ENCODE measurements at regions not wholly inside any gene's neighbourhood (a gene's known extent, or its start where the extent isn't known, plus 50 kb on each side); places are given as distances from the start of the nearest gene placed in this dataset.
"Not testable (repeated sequence)": the region's sequence is repeated elsewhere in the genome, so short reads cannot be mapped to it uniquely, and the experiment has no call there.

DNA sequence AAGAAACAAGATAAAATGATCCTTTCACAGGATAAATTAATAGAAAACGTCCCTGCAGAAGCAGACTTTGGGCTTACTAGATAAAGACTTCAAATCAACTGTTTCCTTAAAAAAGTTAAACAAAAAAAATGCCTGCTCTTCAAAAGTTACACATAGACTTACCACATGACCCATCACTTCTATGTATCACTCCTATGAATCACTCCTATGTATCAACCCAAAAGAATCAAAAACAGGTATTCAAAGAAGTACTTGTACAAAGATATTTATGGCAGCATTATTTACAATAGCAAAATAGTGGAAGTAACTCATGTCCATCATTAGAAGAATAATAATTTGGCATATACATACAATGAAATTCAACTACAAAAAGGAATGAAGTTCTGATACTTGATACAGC is 56.3 kb upstream of the PRDM9 start:
- no peak for DNase-seq (ENCODE audit: low read depth, low spot score)

- DNase-seq (ENCODE audit: low read depth, low spot score): no peak
Observed at GRCh38 chr5:23450187-23450586, 57.2 kb upstream of the PRDM9 start.

- no peak for DNase-seq (ENCODE audit: low read depth, low spot score)
Observed at GRCh38 chr5:23448627-23449026, 58.8 kb upstream of the PRDM9 start.

DNA sequence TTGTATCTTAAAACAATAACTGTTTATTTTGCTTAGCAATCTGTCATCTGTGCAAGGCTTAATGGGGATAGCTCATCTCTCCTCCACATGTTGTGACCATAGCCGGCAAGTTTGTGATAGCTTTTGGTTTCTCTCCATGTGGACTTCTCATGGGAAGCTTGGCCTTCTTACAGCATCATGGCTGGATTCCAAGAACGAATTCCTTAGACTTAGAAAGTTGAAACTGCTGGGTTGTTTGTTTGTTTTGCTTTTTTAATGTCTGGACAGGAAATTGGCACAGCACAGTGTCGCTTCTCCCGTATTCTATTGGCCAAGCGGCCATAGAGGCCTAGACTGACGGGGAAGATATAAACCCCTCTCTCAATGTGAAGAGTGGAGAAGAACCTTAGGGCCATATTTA is 61.0 kb upstream of the PRDM9 start:
- DNase-seq (ENCODE audit: low read depth, low spot score): no peak

- DNase-seq (ENCODE audit: low read depth, low spot score): no peak
Observed at GRCh38 chr5:23445573-23445972, 61.8 kb upstream of the PRDM9 start.

DNA sequence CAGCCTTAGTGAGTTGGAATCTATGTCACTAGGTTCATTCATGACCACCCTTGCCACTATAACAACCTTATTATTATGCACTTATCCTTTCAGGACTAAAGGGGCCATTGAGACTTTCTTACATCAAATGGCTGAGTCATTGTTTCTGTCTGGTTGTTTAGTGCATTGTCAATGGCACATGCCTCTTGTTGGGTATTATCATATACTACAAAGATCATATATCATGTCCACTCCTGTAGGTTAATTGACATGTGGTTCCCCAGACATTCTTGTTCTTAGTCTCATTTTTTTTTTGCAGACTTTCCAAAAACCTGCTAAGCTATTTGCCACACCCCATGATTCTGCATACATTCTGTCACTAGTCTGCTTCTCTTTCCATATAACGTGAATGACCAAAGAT is 66.7 kb upstream of the PRDM9 start:
- no peak for DNase-seq (ENCODE audit: low read depth, low spot score)

DNA sequence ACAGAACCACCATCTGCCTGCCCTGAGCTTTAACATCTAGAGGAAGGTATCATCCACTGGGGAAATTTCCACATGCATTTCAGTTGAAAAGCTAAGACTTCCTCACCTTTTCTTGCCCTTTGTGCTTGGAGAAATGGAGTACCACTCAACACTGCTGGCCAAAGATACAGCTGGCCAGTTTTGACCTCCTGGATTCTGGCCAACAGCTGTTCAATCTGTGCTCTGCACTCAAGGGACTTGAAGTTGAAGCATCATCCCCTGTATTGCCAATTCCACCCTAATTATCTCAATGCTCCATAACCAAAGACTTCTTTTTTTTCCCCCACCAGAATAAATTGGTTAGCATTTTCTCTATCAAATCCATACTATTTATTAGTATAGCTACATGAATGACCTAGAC is 70.4 kb upstream of the PRDM9 start:
- DNase-seq (ENCODE audit: low read depth, low spot score): no peak

DNA sequence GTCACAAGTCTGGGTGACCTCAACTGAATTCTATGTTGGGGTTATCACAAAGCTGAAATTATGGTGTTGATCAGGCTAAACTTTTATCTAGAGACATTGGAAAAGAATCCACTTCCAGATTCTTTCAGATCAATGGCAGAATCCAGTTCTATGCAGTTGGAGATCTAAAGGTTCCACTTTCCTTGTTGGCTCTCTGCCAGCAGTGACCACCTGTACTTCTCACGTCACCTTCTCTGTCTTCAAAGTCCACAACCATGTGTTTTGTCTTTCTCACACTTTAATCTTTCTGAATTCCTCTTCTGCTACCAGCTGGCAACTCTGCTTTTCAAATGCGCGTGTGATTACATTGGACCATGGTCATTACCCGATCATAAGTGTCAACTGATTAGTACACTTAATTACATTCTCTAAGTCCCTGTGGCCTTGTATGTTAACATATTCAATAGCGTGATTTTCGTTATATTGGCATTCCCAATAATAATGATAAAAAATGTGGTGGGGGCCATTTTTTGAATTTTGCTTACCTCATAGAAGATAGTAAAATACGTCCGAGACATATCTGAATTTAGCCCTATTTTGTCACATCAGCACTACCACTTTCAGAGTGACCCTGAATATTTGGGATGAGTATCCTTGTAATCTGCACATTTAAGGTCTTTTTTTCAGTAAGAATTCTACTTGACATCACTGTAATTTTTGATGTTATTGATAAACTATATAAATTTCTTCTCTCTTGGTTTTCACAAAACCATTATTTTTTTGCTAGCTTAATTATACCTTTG is 73.7 kb upstream of the PRDM9 start:
- no peak for DNase-seq (ENCODE audit: low read depth, low spot score)

- DNase-seq (ENCODE audit: low read depth, low spot score): no peak
Observed at GRCh38 chr5:23428705-23429104, 78.7 kb upstream of the PRDM9 start.

GRCh38 chr5:23420214-23420613 is 87.2 kb upstream of the PRDM9 start:
- DNase-seq (ENCODE audit: low read depth, low spot score): not testable (repeated sequence)

DNA sequence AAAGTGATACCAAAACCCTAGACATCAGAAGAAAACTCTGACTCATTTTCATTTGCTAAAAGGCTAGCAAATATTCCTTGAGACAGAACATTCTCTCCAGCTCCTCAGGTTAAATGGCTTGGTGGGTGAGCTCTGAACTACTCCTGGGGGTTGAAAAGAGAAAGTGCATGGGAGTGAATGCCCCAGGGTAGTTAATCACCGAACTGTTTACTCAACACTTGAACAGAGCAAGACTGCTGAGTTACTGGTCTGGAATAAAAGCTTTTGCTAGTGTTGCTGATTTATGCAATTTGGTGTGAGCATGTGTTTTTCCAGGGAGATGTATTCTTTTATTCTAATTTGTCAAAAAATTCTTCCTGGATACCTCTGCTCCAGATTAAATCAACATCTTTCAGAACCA is 88.3 kb upstream of the PRDM9 start:
- peak; percentile 82 for DNase-seq (ENCODE audit: low read depth, low spot score)

DNA sequence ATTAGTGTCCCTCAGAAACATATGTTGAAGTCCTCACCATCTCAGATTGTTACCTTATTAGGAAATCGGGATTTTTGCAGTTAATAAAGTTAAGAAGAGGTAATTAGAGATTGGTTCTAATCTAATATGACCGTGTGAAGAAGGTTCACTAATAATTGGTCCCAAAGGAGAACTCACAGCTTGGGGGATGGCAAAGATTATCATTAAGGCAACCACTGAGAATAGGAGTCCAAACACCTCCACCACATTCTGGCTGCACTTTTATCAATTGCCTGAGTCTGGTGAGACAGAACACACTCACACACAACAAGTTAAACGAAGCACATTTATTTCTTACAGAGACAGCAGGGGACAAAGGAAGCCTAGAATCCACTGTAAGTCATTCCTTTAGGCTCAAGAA is 94.9 kb upstream of the PRDM9 start:
- no peak for DNase-seq (ENCODE audit: low read depth, low spot score)

DNA sequence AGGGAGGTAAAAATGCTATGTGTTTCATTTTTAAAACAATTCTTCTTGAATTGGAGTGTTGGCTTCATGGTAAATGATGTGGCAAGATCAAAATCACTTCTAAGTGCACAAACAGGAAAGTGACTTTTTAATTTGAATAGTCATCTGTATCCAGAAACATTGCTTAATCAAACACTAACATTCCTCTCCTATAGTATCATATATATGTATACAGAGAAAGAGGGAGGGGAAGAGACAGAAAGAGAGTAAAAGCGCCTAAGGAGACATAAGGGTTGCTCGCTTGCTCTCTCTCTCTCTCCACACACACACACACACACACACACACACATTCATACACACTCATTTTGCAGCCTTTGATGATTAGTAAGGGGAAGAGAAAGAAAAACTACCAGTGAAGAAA is 95.4 kb upstream of the PRDM9 start:
- no peak for DNase-seq (ENCODE audit: low read depth, low spot score)

DNA sequence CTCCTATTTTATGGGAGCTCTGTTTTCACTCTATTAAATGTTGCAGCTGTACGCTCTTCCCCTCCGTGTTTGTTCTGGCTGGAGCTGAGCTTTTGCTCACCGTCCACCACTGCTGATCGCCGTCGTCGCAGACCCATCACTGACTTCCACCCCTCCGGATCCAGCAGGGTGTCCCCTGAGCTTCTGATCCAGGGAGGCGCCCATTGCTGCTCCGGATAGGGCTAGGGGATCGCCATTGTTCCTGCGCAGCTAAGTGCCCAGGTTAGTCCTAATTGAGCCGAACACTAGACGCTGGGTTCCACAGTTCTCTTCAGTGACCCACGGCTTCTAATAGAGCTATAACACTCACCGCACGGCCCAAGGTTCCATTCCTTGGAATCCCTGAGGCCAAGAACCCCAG is 96.2 kb upstream of the PRDM9 start:
- DNase-seq (ENCODE audit: low read depth, low spot score): no peak

GRCh38 chr5:23410775-23411174 is 96.6 kb upstream of the PRDM9 start:
- DNase-seq (ENCODE audit: low read depth, low spot score): not testable (repeated sequence)

GRCh38 chr5:23405316-23406068 is 101.9 kb upstream of the PRDM9 start:
- DNase-seq (ENCODE audit: low read depth, low spot score): no peak

- no peak for DNase-seq (ENCODE audit: low read depth, low spot score)
Observed at GRCh38 chr5:23402585-23402984, 104.8 kb upstream of the PRDM9 start.

DNA sequence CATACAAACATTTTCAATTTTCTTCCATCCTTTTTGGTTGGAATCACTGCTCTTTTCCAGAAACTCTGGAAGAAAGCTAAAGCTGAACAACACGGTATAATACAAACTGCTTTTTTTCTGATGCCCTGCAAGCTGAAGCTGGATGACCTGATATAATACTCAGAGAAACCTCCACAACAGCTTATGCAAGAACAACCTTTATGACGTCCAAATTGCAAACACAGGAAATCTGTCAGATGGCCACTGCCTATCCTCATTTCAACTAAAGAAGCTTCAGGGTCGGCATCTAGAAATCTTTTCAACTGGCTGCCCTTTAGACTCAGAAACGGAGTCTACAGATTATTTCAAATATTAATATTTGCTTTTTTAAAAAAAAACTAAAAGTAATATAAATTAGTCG is 106.5 kb upstream of the PRDM9 start:
- no peak for DNase-seq (ENCODE audit: low read depth, low spot score)

DNA sequence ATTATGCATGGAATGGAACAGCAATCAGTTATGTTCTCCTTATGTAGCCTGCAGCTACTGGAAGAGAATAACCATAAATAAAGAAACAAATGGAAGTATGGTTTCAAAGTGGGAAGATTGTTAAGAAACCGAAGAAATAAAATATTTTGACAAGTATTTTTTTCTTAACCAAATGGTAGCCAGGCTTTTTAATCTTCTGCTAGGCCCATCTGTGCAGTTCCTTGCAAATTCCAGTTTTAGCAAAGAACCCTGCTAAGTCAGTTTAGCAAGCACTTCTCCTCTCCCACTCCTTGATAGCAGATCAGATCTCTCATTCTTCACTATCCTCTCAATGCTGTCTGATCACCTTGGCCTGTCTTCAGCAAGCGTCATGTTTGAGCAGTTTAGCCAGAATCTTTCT is 111.1 kb upstream of the PRDM9 start:
- DNase-seq (ENCODE audit: low read depth, low spot score): no peak

DNA sequence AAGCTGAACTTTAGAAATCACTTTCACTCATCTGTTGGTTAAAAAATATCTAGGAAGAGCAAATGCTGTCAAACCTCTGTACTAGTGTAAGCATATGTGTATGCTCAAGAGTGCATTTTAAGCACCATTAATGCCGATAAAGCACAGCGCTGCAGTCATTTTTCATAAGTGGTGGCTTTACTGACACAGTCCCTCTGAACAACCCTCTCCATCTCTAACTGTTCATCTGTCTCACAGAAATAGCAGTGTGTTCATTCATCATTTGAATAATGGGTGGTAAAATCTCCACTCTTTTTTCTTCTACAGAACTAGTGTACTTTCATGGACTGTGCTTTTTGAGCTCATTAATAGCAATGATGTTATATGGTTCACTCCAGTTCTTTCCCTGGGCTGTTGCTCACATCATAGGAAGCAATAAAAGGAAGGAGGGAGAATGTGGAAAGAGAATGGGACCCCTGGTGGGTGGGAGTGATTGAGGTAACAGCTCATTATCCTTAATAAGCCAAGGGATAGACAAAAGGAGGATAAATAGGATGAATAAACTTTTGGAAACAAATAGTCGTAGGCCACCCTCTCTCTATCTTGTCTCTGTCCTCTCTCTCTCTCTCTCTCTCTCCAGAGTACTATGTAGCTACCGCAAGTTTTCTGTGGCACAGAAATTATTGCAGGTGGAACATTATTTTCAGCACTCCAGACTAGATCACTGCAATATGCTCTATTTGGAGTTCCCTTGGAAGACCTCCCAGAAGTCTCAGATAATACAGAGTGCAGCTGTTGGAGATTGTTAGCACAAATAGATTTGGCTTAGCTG is 117.9 kb upstream of the PRDM9 start:
- DNase-seq (ENCODE audit: low read depth, low spot score): no peak

DNA sequence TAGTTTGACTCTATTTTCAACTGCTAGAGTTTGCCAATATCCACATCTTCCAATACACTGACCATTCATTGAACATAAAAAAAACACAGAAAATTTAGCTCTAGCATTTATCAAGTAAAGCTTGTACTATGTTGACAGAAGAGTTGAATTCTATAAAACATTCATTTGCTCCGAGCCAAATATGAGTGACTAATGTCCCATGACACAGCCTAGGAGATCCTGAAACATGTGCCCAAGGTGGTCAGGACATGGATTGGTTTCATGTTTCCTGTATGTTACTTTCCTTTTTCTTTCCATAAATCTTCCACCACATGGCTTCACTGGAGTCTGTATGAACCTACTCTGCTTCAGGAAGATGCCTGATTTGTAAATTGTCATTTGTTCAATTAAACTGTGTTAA is 122.4 kb upstream of the PRDM9 start:
- DNase-seq (ENCODE audit: low read depth, low spot score): no peak

- no peak for DNase-seq (ENCODE audit: low read depth, low spot score)
Observed at GRCh38 chr5:23372177-23372576, 135.2 kb upstream of the PRDM9 start.

Measured in ELF-1 (cell line).